GM20000 (cell line): ENCODE measurements at regions not wholly inside any gene's neighbourhood (a gene's known extent, or its start where the extent isn't known, plus 50 kb on each side); places are given as distances from the start of the nearest gene placed in this dataset.

ENCODE experiments used
- DNase-seq: peaks from one replicate; pipeline ENCODE4 v3.0.0; 2012; ENCODE audit warnings: low spot score
- TF ChIP-seq, protein P1 (sequence below): IDR thresholded peaks from 2 replicates; pipeline ENCODE4 v1.5.1; 2012; ENCODE audit warnings: mild to moderate bottlenecking, control low read depth; ENCODE audit errors: extremely low read depth, missing control alignments

DNA sequence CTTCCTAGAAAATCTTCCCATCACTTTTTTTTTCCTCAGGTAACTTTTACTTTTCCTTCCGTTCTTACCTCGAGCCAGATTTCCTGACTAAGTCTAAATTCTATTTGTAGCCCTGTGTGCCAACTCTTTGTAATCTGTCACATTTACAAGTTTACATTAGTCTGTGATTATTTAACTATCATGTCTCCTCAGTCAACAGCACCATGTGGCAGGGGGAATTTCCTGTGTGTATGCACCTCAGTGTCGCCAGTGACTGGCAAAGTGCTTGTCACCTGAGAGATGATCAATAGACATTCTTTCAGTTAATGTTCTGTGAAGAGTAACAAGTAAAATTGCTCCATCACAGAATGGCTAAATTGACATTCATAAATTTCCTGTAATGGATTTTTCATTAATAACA lies 468.5 kb downstream of the PDGFC start:
- DNase-seq: no peak
- TF ChIP-seq, protein P1, sequence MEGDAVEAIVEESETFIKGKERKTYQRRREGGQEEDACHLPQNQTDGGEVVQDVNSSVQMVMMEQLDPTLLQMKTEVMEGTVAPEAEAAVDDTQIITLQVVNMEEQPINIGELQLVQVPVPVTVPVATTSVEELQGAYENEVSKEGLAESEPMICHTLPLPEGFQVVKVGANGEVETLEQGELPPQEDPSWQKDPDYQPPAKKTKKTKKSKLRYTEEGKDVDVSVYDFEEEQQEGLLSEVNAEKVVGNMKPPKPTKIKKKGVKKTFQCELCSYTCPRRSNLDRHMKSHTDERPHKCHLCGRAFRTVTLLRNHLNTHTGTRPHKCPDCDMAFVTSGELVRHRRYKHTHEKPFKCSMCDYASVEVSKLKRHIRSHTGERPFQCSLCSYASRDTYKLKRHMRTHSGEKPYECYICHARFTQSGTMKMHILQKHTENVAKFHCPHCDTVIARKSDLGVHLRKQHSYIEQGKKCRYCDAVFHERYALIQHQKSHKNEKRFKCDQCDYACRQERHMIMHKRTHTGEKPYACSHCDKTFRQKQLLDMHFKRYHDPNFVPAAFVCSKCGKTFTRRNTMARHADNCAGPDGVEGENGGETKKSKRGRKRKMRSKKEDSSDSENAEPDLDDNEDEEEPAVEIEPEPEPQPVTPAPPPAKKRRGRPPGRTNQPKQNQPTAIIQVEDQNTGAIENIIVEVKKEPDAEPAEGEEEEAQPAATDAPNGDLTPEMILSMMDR: no peak

DNA sequence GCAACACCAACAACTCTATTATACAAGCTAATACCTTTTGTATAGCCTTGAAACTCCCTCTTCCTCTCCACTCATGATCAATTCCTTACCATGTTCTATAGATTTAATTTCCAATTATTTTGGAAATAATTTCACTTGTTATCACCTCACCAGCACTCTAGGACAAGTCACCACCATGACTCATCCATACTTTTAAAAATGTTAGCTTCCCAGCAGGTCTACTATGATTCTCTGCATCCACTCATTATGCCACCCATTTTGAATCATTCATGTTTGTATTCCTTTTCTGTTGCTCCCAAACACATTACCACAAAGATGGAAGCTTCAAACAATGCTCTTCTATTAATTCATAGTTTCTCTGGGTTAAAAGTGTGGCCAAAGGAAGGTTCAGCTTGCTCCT lies 469.6 kb downstream of the PDGFC start:
- no peak for DNase-seq
- TF ChIP-seq, protein P1: no peak

DNA sequence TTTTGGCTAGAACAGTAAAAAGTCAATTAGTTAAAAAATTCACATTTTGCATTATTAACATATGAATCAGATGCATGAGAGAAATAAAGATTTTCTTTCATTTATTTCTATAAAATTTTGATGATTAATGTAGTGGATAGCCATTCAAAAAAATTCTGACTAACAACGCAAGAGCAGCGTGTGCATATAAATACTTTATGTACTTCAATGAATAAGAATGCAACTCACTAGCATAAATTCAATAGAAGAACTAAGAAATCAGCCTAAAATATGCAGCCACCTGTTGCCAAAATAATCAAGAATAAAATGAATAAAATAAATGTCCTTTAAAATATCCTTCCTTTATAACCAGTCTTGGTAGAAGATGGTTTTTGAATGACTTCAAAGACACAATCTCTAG lies 471.9 kb downstream of the PDGFC start:
- TF ChIP-seq, protein P1: no peak
- DNase-seq: no peak

GRCh38 chr4:156497486-156497885 lies 474.1 kb downstream of the PDGFC start:
- TF ChIP-seq, protein P1: no peak
- no peak for DNase-seq

DNA sequence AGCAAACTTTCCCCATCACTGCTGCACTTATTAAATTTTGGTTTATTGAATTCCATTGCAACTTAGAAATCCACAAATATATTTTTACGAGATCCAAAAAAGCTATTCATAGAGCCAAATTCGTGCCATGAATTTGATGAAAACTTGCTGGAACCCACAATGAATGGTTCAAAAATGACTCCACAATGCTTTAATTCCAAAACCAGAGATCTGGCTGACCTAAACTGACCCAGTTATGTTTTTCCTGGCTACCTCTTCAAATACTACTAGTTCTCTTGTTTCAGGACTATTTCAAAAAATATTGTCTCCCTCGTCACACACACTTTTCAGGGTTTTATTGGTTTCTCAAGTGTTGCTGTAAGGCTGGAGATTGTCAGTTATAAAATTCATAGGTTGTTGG lies 474.8 kb downstream of the PDGFC start:
- TF ChIP-seq, protein P1: no peak
- no peak for DNase-seq

- no peak for DNase-seq
- TF ChIP-seq, protein P1: no peak
Measured at GRCh38 chr4:156495836-156496235, 475.8 kb downstream of the PDGFC start.

DNA sequence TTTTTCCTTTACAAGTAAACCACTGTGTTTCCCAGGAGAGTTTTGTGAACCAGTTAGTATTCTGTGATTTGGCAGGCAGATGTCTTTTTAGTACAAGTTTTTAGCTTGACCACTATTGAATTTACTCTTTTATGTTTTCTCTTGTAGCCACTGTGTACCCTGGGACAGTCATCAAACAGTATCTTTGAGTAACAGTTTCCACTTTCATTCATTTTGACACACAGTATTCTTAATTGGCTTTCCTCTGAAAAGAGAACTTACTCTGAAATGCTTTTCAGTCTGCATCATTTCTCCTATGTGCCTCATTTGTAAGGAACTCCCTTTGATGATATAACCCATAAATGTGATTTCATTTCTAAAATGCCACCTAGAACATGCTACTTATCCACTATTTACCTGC lies 476.5 kb downstream of the PDGFC start:
- no peak for DNase-seq
- TF ChIP-seq, protein P1: no peak

DNA sequence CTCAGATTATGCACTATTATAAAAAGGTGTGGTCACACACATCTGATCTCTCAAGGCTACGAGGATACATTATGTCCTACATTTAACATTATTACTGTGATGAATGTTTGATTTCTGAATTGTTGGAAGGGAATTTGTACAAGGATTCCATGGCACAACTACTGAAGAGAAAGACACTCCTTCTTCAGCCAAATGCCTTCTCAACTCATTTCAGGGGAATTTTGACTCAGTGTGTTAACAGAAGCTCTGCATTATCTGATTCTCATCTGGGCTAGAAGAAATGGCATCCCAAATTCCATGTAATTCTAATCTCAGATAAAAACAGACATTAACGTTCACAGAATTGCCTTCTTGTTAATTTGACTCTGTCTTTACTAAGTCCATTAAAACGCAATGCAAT lies 477.7 kb downstream of the PDGFC start:
- no peak for DNase-seq
- TF ChIP-seq, protein P1: no peak
